Breast epithelium (tissue), 4 donors: ENCODE measurements at regions not wholly inside any gene's neighbourhood (a gene's known extent, or its start where the extent isn't known, plus 50 kb on each side); places are given as distances from the start of the nearest gene placed in this dataset.

ENCODE experiments used
- DNase-seq, 2 donors: peaks; one replicate each; pipeline ENCODE4 v3.0.0-alpha.2; 2019; ENCODE audit warnings: low spot score in 2 of 2
- H3K27ac ChIP-seq, 2 donors: fragments of 200-600 bp; sonication (generic) in 1 of 2; one replicate each; pipeline ENCODE4 v1.5.1; 2016 to 2019; ENCODE audit warnings: mild to moderate bottlenecking in 1 of 2
- H3K27me3 ChIP-seq, 2 donors: fragments of 200-600 bp; sonication (generic) in 1 of 2; one replicate each; pipeline versions ENCODE4 v1.5.1 to v1.6.0; 2017 to 2019; ENCODE audit warnings: control low read depth in 1 of 2, mild to moderate bottlenecking in 1 of 2
- H3K36me3 ChIP-seq: fragments of 200-600 bp; one replicate; pipeline ENCODE4 v1.5.1; 2019
- H3K4me1 ChIP-seq, 2 donors: fragments of 200-600 bp; sonication (generic); one replicate each; pipeline ENCODE4 v1.5.1; 2016 to 2019; ENCODE audit warnings: control low read depth in 1 of 2
- H3K4me3 ChIP-seq, 3 donors: fragments of 200-600 bp; sonication (generic); 1 replicate in 2 of 3; 2 replicates in 1 of 3; pipeline ENCODE4 v1.5.1; 2016 to 2019; ENCODE audit warnings: mild to moderate bottlenecking in 3 of 3, moderate library complexity in 2 of 3
- H3K9me3 ChIP-seq, 2 donors: fragments of 200-600 bp; sonication (generic) in 1 of 2; one replicate each; pipeline ENCODE4 v1.5.1; 2016 to 2019; ENCODE audit warnings: control low read depth in 1 of 2
- CTCF ChIP-seq, 3 donors: fragments of 450-650 bp; IDR thresholded peaks; one replicate each; pipeline ENCODE4 v1.5.1; 2016 to 2017; ENCODE audit warnings: antibody characterized with exemption in 3 of 3, mild to moderate bottlenecking in 3 of 3, moderate library complexity in 3 of 3
- POLR2A ChIP-seq: fragments of 450-650 bp; IDR thresholded peaks from one replicate; pipeline ENCODE4 v1.6.1; 2016; ENCODE audit warnings: antibody characterized with exemption, mild to moderate bottlenecking, moderate library complexity
- POLR2AphosphoS5 ChIP-seq, 3 donors: sonication (generic); formaldehyde crosslinking; IDR thresholded peaks; one replicate each; pipeline ENCODE4 v1.6.1; 2017; ENCODE audit warnings: antibody characterized with exemption in 3 of 3
- intact Hi-C: fragments of 100-400 bp; cut with DNase I; formaldehyde crosslinking; loops from one replicate; pipeline ENCODE4 v1.15.1; 2023; ENCODE audit warnings: low total_unique reads

- intact Hi-C loops = no loop called here
- no peaks in the 10 kb centered on the region for H3K27me3 ChIP-seq
- no peak overlapping the region for H3K27ac ChIP-seq
- TF ChIP-seq POLR2A = no peak
- TF ChIP-seq CTCF (IDR thresholded peaks at IDR 0.05) = no peak
- no peak for TF ChIP-seq POLR2AphosphoS5 (IDR thresholded peaks at IDR 0.05)
- no peaks in the 10 kb centered on the region for H3K9me3 ChIP-seq
- no peaks in the 10 kb centered on the region for H3K4me1 ChIP-seq
- no peak for DNase-seq
- no peaks in the 10 kb centered on the region for H3K36me3 ChIP-seq
- H3K4me3 ChIP-seq = no peak overlapping the region
Measured at GRCh38 chr4:165787516-165788274, 85.3 kb upstream of the TLL1 start.

- Histone ChIP-seq H3K27me3 (no peaks in the 10 kb centered on the region), H3K4me1 (no peaks in the 10 kb centered on the region), H3K27ac (no peak overlapping the region), H3K9me3 (no peaks in the 10 kb centered on the region), H3K36me3 (no peaks in the 10 kb centered on the region), H3K4me3 (no peak overlapping the region)
- no peak for DNase-seq
- TF ChIP-seq CTCF (IDR thresholded peaks at IDR 0.05) (no peak), POLR2AphosphoS5 (IDR thresholded peaks at IDR 0.05) (no peak), POLR2A (no peak)
- intact Hi-C loops = no loop called here
Measured at GRCh38 chr4:165788686-165789463, 84.2 kb upstream of the TLL1 start.

GRCh38 chr4:165793236-165793635 lies 79.8 kb upstream of the TLL1 start:
- no peak for DNase-seq
- no peaks in the 10 kb centered on the region for H3K9me3 ChIP-seq
- no peaks in the 10 kb centered on the region for H3K27me3 ChIP-seq
- H3K4me3 ChIP-seq = no peak overlapping the region
- H3K27ac ChIP-seq = no peak overlapping the region
- no peaks in the 10 kb centered on the region for H3K36me3 ChIP-seq
- intact Hi-C loops = no loop called here
- H3K4me1 ChIP-seq = no peaks in the 10 kb centered on the region
- no peak for TF ChIP-seq POLR2A

GRCh38 chr4:165794834-165795233 lies 78.2 kb upstream of the TLL1 start:
- intact Hi-C loops = no loop called here
- Histone ChIP-seq H3K9me3 (no peaks in the 10 kb centered on the region), H3K4me1 (no peaks in the 10 kb centered on the region), H3K27ac (no peak overlapping the region), H3K36me3 (no peaks in the 10 kb centered on the region), H3K27me3 (no peaks in the 10 kb centered on the region), H3K4me3 (no peak overlapping the region)
- no peak for DNase-seq
- TF ChIP-seq POLR2AphosphoS5 (IDR thresholded peaks at IDR 0.05) (no peak), POLR2A (no peak), CTCF (IDR thresholded peaks at IDR 0.05) (no peak)

GRCh38 chr4:165799384-165799815 lies 73.6 kb upstream of the TLL1 start:
- Histone ChIP-seq H3K27ac (no peak overlapping the region), H3K4me1 (no peaks in the 10 kb centered on the region), H3K27me3 (no peaks in the 10 kb centered on the region), H3K4me3 (no peak overlapping the region), H3K9me3 (no peaks in the 10 kb centered on the region), H3K36me3 (no peaks in the 10 kb centered on the region)
- TF ChIP-seq POLR2AphosphoS5 (IDR thresholded peaks at IDR 0.05) = no peak
- TF ChIP-seq POLR2A = no peak
- TF ChIP-seq CTCF (IDR thresholded peaks at IDR 0.05) = no peak
- no peak for DNase-seq
- intact Hi-C loops = no loop called here
